ENCODE measurements at regions not wholly inside any gene's neighbourhood (a gene's known extent, or its start where the extent isn't known, plus 50 kb on each side); places are given as distances from the start of the nearest gene placed in this dataset.

DNA sequence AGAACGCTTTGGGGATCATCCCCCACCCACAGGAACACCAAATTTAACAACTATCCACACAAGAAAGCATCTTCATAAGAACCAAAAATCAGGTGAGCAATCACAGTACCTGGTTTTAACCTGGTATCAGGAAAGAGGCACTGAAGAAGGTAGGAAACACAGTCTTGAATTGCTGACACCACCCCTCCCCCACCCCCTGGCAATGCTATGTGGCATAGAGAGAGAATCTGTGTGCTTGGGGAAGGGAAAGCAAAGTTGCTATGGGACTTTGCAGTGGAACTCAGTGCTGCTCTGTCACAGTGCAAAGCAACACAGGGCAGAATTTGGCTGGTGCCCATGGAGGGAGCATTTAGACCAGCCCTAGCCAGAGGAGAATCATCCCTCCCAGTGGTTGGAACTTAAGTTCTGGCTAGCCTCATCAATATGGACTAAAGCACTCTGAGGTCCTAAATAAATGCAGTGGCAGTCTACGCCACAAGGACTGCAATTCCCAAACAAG is 565.5 kb downstream of the EPM2A start:
- H3K27ac Mint-ChIP-seq = no peak overlapping the region
- H3K36me3 Mint-ChIP-seq (ENCODE audit: low read depth) = no peaks in the 10 kb centered on the region
- H3K9me3 Mint-ChIP-seq = no peaks in the 10 kb centered on the region
- H3K4me3 Mint-ChIP-seq = no peak overlapping the region
- H3K27me3 Mint-ChIP-seq = peaks cover 9% of the 10 kb centered on the region
- no peaks in the 10 kb centered on the region for H3K4me1 Mint-ChIP-seq (ENCODE audit: low read depth)

- Mint-ChIP-seq H3K27ac (no peak overlapping the region), H3K9me3 (peaks cover 18% of the 10 kb centered on the region), H3K36me3 (ENCODE audit: low read depth) (no peaks in the 10 kb centered on the region), H3K4me1 (ENCODE audit: low read depth) (no peaks in the 10 kb centered on the region), H3K27me3 (peaks cover 4% of the 10 kb centered on the region), H3K4me3 (no peak overlapping the region)
Observed at GRCh38 chr6:145175470-145175869, 559.9 kb downstream of the EPM2A start.

GRCh38 chr6:145178391-145178790 is 556.9 kb downstream of the EPM2A start:
- Mint-ChIP-seq H3K27ac (no peak overlapping the region), H3K4me1 (ENCODE audit: low read depth) (no peaks in the 10 kb centered on the region), H3K36me3 (ENCODE audit: low read depth) (no peaks in the 10 kb centered on the region), H3K4me3 (no peak overlapping the region), H3K9me3 (peaks cover 18% of the 10 kb centered on the region), H3K27me3 (peaks cover 9% of the 10 kb centered on the region)

- Mint-ChIP-seq H3K9me3 (no peaks in the 10 kb centered on the region), H3K4me1 (ENCODE audit: low read depth) (no peaks in the 10 kb centered on the region), H3K36me3 (ENCODE audit: low read depth) (no peaks in the 10 kb centered on the region), H3K4me3 (no peak overlapping the region), H3K27ac (no peak overlapping the region), H3K27me3 (no peaks in the 10 kb centered on the region)
Observed at GRCh38 chr6:145187491-145188206, 547.7 kb downstream of the EPM2A start.

GRCh38 chr6:145189836-145190235 is 545.5 kb downstream of the EPM2A start:
- Mint-ChIP-seq H3K27ac (no peak overlapping the region), H3K4me1 (ENCODE audit: low read depth) (no peaks in the 10 kb centered on the region), H3K36me3 (ENCODE audit: low read depth) (no peaks in the 10 kb centered on the region), H3K27me3 (no peaks in the 10 kb centered on the region), H3K4me3 (no peak overlapping the region), H3K9me3 (no peaks in the 10 kb centered on the region)

- no peaks in the 10 kb centered on the region for H3K4me1 Mint-ChIP-seq (ENCODE audit: low read depth)
- H3K4me3 Mint-ChIP-seq = no peak overlapping the region
- no peak overlapping the region for H3K27ac Mint-ChIP-seq
- no peaks in the 10 kb centered on the region for H3K36me3 Mint-ChIP-seq (ENCODE audit: low read depth)
- H3K9me3 Mint-ChIP-seq = no peaks in the 10 kb centered on the region
- no peaks in the 10 kb centered on the region for H3K27me3 Mint-ChIP-seq
Observed at GRCh38 chr6:145194389-145194788, 540.9 kb downstream of the EPM2A start.

DNA sequence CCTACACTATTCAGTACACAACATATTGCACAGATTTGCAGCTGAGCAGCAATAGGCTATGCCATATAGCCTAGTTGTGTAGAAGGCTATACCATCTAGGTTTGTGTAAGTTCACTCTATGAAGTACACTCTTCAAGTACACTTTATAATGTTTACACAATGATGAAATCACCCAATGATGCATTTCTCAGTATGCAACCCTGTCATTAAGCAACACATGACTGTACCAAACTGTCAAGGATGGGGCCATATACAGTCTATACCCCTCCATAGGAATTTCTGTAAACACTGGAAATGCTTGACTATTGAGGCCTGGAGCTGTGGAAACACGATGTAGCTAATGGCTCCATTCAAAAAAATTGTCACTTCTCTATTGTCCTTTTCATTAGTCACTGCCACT is 535.4 kb downstream of the EPM2A start:
- Mint-ChIP-seq H3K27ac (no peak overlapping the region), H3K27me3 (peaks cover 8% of the 10 kb centered on the region), H3K4me3 (no peak overlapping the region)

GRCh38 chr6:145204301-145204700 is 531.0 kb downstream of the EPM2A start:
- no peak overlapping the region for H3K27ac Mint-ChIP-seq
- no peak overlapping the region for H3K4me3 Mint-ChIP-seq
- no peaks in the 10 kb centered on the region for H3K9me3 Mint-ChIP-seq
- H3K36me3 Mint-ChIP-seq (ENCODE audit: low read depth) = no peaks in the 10 kb centered on the region
- H3K4me1 Mint-ChIP-seq (ENCODE audit: low read depth) = no peaks in the 10 kb centered on the region
- peaks cover 8% of the 10 kb centered on the region for H3K27me3 Mint-ChIP-seq

More for the DNA sequence above, 535.4 kb downstream of the EPM2A start:
- no peaks in the 10 kb centered on the region for H3K4me1 Mint-ChIP-seq (ENCODE audit: low read depth)
- no peaks in the 10 kb centered on the region for H3K9me3 Mint-ChIP-seq
- no peaks in the 10 kb centered on the region for H3K36me3 Mint-ChIP-seq (ENCODE audit: low read depth)

GRCh38 chr6:145206247-145206907 is 528.9 kb downstream of the EPM2A start:
- no peaks in the 10 kb centered on the region for H3K4me1 Mint-ChIP-seq (ENCODE audit: low read depth)
- H3K36me3 Mint-ChIP-seq (ENCODE audit: low read depth) = no peaks in the 10 kb centered on the region
- no peak overlapping the region for H3K4me3 Mint-ChIP-seq
- H3K27me3 Mint-ChIP-seq = peaks cover 3% of the 10 kb centered on the region
- no peaks in the 10 kb centered on the region for H3K9me3 Mint-ChIP-seq
- no peak overlapping the region for H3K27ac Mint-ChIP-seq

DNA sequence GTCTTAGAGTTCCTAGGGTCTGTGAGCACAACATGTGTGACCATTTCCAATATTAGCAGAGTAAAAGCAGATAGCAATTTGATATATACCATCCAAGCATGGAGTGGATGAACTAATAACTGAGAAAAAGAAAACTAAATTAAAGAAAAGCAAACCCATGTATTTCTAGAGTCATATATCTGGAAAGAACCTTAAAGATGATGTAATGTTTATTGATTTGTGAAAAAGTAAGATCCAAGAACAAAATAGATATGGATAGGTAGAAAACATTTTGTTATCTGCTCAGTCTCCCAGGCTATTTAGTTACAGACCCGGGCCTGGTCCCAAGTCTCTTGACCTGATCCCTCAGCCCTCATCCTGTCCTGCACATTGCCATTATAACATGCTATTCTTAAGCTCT is 526.8 kb downstream of the EPM2A start:
- no peaks in the 10 kb centered on the region for H3K27me3 Mint-ChIP-seq
- no peak overlapping the region for H3K27ac Mint-ChIP-seq
- no peaks in the 10 kb centered on the region for H3K36me3 Mint-ChIP-seq (ENCODE audit: low read depth)
- H3K9me3 Mint-ChIP-seq = no peaks in the 10 kb centered on the region
- H3K4me3 Mint-ChIP-seq = no peak overlapping the region
- H3K4me1 Mint-ChIP-seq (ENCODE audit: low read depth) = no peaks in the 10 kb centered on the region

GRCh38 chr6:145209272-145209671 is 526.0 kb downstream of the EPM2A start:
- H3K9me3 Mint-ChIP-seq = no peaks in the 10 kb centered on the region
- no peak overlapping the region for H3K4me3 Mint-ChIP-seq
- H3K27ac Mint-ChIP-seq = no peak overlapping the region
- no peaks in the 10 kb centered on the region for H3K4me1 Mint-ChIP-seq (ENCODE audit: low read depth)
- no peaks in the 10 kb centered on the region for H3K36me3 Mint-ChIP-seq (ENCODE audit: low read depth)
- H3K27me3 Mint-ChIP-seq = no peaks in the 10 kb centered on the region

GRCh38 chr6:145212813-145213212 is 522.5 kb downstream of the EPM2A start:
- Mint-ChIP-seq H3K4me3 (no peak overlapping the region), H3K4me1 (ENCODE audit: low read depth) (no peaks in the 10 kb centered on the region), H3K27ac (no peak overlapping the region), H3K9me3 (no peaks in the 10 kb centered on the region), H3K36me3 (ENCODE audit: low read depth) (no peaks in the 10 kb centered on the region), H3K27me3 (peaks cover 9% of the 10 kb centered on the region)

- H3K4me3 Mint-ChIP-seq = no peak overlapping the region
- no peak overlapping the region for H3K27ac Mint-ChIP-seq
- H3K36me3 Mint-ChIP-seq (ENCODE audit: low read depth) = no peaks in the 10 kb centered on the region
- no peaks in the 10 kb centered on the region for H3K9me3 Mint-ChIP-seq
- H3K27me3 Mint-ChIP-seq = peaks cover 17% of the 10 kb centered on the region
- no peaks in the 10 kb centered on the region for H3K4me1 Mint-ChIP-seq (ENCODE audit: low read depth)
Observed at GRCh38 chr6:145213614-145214013, 521.7 kb downstream of the EPM2A start.

DNA sequence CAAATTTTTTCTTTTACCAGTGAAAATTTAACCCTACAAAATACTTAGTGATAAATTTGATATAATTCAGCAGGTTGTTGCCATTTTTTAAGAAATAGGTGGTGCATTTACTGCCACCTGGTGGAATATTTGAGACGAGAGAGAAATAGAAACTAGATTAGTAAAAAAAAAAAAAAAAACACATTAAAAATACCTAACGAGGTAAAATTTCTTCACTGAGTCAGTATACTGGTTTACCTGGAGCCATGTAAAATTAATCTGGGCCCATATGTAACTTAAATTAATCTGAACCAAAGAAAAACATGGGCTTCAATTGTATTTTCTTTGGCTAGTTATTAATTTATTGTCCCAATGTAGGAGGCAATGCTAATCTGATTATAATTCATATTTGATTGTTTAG is 520.8 kb downstream of the EPM2A start:
- peaks cover 25% of the 10 kb centered on the region for H3K27me3 Mint-ChIP-seq
- no peaks in the 10 kb centered on the region for H3K4me1 Mint-ChIP-seq (ENCODE audit: low read depth)
- no peak overlapping the region for H3K4me3 Mint-ChIP-seq
- no peak overlapping the region for H3K27ac Mint-ChIP-seq
- H3K36me3 Mint-ChIP-seq (ENCODE audit: low read depth) = no peaks in the 10 kb centered on the region
- H3K9me3 Mint-ChIP-seq = no peaks in the 10 kb centered on the region

GRCh38 chr6:145224450-145224849 is 510.9 kb downstream of the EPM2A start:
- Mint-ChIP-seq H3K27me3 (peaks cover 8% of the 10 kb centered on the region), H3K36me3 (ENCODE audit: low read depth) (no peaks in the 10 kb centered on the region), H3K4me3 (no peak overlapping the region), H3K4me1 (ENCODE audit: low read depth) (no peaks in the 10 kb centered on the region), H3K9me3 (no peaks in the 10 kb centered on the region), H3K27ac (no peak overlapping the region)

DNA sequence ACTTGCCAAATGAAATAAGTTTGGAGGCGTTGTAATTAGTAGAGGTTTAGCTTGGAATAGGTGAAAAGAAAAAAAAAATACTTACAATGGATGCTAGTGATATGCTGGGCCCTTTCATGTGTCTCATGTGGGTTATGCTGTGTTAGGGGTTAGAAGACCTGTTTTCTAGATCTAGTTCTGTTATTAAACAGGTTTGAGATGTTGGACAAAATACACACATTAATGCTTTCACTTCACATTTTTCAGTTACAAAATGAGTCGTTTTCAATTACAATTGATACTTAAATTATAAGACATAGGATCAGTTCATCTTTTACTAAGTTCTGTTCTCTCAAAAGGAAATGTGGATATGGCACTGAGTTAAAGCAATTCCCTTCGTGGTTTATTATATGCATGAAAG is 509.8 kb downstream of the EPM2A start:
- Mint-ChIP-seq H3K4me1 (ENCODE audit: low read depth) (no peaks in the 10 kb centered on the region), H3K27ac (no peak overlapping the region), H3K4me3 (no peak overlapping the region), H3K27me3 (peaks cover 6% of the 10 kb centered on the region), H3K36me3 (ENCODE audit: low read depth) (no peaks in the 10 kb centered on the region), H3K9me3 (no peaks in the 10 kb centered on the region)
